Activated T-helper 1 cell treated with anti-CD3 and anti-CD28 coated beads, Interleukin-2, amount 50 U/mL, for 16 hours (primary cell): ENCODE measurements at regions not wholly inside any gene's neighbourhood (a gene's known extent, or its start where the extent isn't known, plus 50 kb on each side); places are given as distances from the start of the nearest gene placed in this dataset.

Experiments
- DNase-seq, 2 donors: peaks; one replicate each; pipeline ENCODE4 v3.0.0-alpha.2; 2020; ENCODE audit warnings: low read depth in 1 of 2, low spot score in 1 of 2

DNA sequence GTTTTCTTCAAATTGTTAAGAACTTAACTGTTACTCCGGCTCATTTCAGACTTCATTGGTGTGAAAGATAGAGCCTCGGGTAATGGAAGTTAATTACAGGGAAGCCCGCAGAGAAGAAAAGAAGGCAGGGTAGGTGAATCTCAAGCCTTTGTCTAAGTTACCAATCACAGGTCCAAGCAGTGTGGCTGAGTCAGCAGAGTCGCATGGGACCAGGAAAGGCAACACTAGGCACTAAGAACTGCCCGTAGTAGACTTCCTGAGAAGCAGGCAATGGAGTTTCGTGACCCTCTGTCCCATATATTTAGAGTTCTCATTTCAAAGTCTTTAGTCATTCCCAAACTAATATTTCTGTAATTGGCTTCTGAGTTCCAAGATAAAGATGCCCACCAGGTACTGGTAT, 122.9 kb upstream of the STT3B start:
- no peak for DNase-seq

DNA sequence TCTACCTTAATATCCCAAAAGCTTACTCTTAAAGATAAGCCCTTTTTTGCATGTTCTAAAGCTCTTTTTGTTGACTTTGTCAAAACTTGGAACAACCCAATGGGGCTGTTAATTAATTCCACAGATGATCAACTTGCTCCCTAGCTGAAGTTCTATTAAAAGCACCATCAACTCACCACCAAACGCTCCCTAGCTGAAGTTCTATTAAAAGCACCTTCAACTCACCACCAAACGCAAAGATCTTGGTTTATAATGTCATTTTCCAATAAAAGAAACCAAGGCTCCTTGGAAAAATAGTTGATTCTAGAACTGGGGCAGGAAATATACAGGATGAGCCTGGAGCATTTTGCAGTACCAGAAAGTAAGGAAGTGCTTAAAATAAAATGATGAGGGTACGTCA, 122.3 kb upstream of the STT3B start:
- DNase-seq: no peak

- no peak for DNase-seq
Measured at GRCh38 chr3:31412832-31413231, 119.9 kb upstream of the STT3B start.

GRCh38 chr3:31413515-31413914, 119.2 kb upstream of the STT3B start:
- no peak for DNase-seq

- DNase-seq: no peak
Measured at GRCh38 chr3:31416980-31417379, 115.7 kb upstream of the STT3B start.

- DNase-seq: no peak
Measured at GRCh38 chr3:31417486-31417885, 115.2 kb upstream of the STT3B start.

- DNase-seq: no peak
Measured at GRCh38 chr3:31420311-31420710, 112.4 kb upstream of the STT3B start.

DNA sequence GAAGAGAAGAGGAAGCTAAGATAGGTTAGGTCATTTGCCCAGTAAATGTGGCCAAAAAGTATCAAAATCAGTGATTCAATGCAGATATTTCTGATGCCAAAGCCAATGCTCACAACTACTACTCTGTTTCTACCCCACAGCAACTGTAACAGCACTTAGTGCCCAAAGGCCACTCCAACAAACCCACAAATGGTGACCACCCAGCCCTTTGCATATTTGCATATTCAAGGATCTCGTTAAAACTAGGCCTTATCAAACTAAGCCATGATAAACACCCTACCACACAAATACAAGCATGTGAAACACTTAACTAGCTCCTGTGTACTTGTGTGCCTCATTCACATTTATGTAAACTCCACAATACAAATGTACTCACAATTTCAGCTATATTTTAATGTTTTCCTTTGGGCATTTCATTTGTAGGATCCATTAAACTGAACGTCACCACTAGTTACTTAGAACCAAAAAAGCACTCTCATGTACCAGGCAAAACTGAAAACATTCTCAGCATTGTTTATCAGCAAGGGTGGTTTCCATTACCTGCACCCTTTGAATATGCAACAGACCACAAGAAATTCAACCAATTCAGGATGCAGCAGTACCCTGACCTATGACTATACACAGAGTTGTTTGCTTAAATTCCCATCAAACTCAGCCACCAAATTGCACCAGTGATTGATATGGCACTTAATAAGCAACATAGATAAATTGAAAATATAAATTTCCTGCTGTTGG, 111.2 kb upstream of the STT3B start:
- DNase-seq: no peak

DNA sequence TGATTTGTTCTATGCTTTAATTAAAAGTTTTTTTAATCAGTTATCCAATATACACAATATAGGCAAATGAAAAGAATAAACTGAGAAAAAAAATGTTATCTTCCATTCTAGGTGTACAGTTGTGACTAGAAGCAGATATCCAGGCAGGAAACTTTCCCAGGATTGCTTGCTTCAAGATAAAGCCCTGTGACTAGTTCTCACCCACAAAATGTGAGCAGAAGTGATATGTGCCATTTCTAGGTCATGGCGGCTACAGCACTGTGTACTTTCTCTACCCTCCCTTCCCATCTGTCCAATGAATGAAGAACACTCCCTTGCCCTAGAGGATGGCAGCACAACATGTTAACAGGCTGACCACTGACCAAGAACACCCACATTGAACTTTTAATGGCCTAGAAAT, 110.5 kb upstream of the STT3B start:
- no peak for DNase-seq

DNA sequence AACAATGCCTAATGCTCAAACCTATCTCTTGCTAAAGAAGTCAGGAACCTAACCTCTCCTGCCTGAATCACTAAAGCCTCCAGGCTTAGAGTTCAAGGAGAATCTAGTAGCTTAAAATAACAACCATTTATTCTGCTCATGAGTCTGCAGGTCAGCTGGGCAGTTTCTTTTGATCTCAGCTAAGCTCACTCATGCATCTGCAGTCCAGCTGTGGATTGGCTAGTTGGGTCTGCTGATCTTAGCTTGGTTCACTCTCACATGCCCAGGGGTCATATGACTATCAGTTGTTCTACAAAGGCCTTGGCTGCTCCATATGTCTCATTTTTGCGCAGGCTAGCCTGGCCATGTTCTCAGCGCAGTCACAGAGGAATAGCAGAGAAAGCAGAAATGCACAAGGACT, 109.2 kb upstream of the STT3B start:
- DNase-seq: no peak

DNA sequence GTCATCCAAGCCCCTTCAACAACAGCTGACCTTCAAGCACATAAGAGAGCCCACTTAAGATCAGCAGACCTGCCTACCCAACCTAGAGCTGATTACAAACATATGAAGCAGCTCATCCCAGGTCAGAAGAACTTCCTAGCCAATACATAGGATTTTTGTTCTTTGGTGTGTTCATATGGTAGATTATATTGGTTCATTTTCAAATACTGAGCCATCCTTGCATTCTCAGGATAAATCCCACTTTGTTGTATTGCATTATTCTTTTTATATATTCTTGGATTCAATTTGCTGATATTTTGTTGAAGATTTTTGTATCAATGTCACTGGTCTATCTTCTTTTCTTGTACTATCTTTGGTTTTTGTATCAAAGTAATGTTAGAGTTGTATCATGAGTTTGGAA, 107.3 kb upstream of the STT3B start:
- no peak for DNase-seq

GRCh38 chr3:31427623-31428022, 105.1 kb upstream of the STT3B start:
- no peak for DNase-seq

DNA sequence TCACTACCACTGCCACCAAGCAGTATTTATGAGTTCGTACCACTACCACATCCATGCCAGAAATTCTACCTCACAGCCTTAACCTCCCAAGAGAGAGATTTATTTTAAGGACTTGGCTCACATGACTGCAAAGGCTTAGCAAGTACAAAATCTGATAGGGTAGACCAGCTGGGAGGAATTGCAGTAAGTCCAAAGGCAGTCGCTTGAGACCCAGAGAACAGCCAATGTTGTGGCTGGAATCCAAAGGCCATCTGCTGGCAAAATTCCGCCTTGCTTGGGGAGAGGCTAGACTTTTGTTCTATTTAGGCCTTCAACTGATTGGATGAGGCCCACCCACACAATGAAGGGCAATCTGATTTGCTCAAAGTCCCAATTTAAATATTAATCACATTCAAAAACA, 101.4 kb upstream of the STT3B start:
- no peak for DNase-seq

DNA sequence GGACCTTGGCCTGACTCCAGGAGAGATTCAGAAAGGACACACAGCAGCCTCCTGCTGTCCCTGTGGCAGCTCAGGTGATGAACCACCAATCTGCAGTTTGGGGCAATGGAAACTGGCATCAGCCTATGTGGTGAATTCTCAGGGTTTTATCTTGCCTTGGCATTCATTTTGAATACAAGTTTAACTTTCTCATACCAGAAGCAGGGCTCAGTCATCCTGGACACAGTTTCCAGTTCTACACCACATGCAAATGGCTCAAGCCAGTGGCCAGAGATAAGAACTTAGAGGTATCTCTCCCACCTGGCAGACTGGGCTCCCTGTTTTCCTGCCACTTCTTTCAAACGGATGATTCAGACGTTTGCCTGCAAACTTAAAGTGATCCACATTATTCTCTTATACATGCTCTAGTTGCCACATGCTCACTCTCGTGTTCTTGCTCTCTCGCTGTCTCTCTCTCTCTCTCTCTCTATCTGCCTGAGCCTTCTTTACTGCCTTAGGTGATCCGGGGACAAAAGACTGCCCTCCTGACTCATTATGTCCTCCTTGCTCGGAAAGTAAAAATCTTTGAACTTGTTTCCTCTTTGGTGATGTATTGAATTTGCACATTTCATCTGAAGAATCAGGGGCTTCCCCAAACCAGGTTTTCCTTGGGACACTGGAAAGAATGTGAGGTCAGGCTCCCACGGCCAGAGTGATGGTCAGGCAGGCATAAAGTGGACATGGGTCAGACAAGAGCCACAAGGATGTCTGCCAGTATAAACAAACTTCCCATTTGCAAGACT, 99.6 kb upstream of the STT3B start:
- DNase-seq: no peak

DNA sequence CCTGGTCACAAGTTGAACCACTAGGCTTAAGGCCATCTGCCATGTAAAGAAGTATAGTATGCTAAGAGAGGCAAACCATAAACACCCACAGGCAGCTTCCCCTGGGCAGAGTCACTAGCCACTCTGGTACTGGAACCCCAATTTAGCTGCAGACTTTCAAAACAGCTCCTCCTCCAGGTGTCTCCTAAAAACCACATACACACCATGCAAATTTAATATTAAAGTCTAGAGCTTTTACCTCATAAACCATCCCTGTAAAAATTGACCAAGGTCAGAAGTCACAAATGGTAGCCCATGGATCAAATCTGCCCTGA, 99.1 kb upstream of the STT3B start:
- no peak for DNase-seq

- DNase-seq: no peak
Measured at GRCh38 chr3:31434819-31435218, 97.9 kb upstream of the STT3B start.

- DNase-seq: no peak
Measured at GRCh38 chr3:31436830-31437229, 95.9 kb upstream of the STT3B start.

DNA sequence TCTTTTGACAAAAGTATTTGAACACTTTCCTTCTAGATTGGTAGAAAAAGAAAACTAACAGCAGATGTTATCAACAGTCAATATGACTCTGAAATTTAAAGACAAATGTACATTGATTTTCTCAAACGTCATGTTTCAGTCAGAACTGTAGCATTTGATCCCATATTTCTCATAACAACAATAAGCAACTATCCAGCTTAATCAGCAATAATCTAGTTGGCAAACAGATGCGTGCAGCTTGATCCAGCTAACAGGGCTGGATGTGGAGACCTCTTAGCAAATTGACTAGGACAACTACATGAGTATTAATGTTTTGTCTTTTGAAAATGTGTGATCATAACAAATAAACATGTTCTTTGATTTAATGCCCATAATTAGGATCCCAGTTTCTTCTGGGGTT, 94.0 kb upstream of the STT3B start:
- DNase-seq: no peak

GRCh38 chr3:31439890-31440750, 92.6 kb upstream of the STT3B start:
- no peak for DNase-seq

DNA sequence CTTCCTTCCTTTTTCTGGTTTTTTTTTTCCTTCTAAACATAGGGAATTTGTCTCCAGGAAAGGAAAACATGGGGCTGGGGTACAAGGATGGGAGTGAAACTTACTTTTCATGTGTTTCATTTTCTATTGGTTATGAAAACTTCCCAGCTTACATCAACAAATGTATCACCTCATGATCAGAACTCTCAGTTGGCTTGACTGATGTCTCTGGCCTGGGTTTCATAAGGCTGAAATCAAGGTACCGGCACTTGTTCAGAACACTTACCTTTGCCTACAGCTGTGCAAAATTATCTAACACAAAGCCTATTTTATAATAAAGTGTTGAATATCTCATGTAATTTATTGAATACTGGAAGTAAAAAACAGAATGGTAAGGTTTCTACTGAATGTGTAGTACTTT, 91.8 kb upstream of the STT3B start:
- DNase-seq: no peak

DNA sequence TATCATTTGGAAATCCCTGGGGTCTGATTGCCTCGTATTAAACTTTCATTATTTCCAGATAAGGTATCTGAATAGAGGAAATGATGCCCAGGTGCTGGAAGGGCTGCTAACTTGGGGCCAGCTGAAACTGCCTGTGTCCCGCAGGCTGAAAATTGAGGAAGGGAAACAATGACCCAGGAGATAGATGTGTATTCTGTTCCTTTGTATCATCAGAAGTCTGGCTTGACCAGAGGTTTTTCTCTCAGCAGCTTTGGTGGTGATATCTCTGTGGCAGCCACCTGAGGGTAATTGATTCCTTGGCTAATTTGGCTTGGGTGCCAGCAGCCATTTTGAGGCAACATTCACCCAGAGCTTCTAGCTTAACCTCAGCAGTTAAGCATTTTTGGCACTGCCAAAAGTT, 90.0 kb upstream of the STT3B start:
- DNase-seq: no peak
